HUES6 (cell line): ENCODE measurements at regions not wholly inside any gene's neighbourhood (a gene's known extent, or its start where the extent isn't known, plus 50 kb on each side); places are given as distances from the start of the nearest gene placed in this dataset.
"Not testable (repeated sequence)": the region's sequence is repeated elsewhere in the genome, so short reads cannot be mapped to it uniquely, and the experiment has no call there.

ENCODE experiments used
- H3K27ac ChIP-seq: 2 replicates; pipeline ENCODE4 v1.7.0; 2013; ENCODE audit warnings: low read depth, mild to moderate bottlenecking, low read length, inconsistent platforms
- H3K27me3 ChIP-seq: 2 replicates; pipeline ENCODE4 v1.6.1; 2013; ENCODE audit warnings: low read length; ENCODE audit not compliant: control insufficient read depth, insufficient read depth
- H3K36me3 ChIP-seq: 2 replicates; pipeline ENCODE4 v1.6.1; 2013; ENCODE audit warnings: low read length; ENCODE audit not compliant: control insufficient read depth, insufficient read depth
- H3K4me1 ChIP-seq: 2 replicates; pipeline ENCODE4 v1.6.1; 2013; ENCODE audit warnings: low read length; ENCODE audit not compliant: control insufficient read depth, insufficient read depth
- H3K4me3 ChIP-seq: 2 replicates; pipeline ENCODE4 v1.5.1; 2013; ENCODE audit warnings: low read depth, low read length
- H3K9ac ChIP-seq: one replicate; pipeline ENCODE4 v1.6.1; 2013; ENCODE audit warnings: mild to moderate bottlenecking, low read length
- H3K9me3 ChIP-seq: 2 replicates; pipeline ENCODE4 v1.6.1; 2013; ENCODE audit warnings: low read depth, low read length; ENCODE audit not compliant: control insufficient read depth, insufficient read depth

DNA sequence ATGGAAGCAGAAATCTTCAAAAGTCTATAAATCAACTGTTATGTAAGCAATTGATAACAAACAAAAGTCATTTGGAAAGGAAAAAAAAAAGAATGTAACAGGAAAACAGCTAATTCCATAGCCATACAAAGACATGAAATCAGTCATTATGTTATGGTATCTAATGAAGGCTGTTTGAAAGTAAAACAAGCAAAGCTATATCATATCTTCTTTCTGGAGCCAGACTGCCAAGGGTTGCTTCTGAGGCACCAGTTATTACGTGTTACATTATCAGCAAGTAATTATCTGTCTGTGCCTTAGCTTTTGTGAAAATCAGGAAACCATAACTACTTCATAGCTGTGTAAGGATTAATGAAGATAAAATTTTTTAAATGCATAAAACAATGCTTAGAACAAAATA, 480.2 kb downstream of the FAT4 start:
- no peaks in the 10 kb centered on the region for H3K4me1 ChIP-seq
- no peaks in the 10 kb centered on the region for H3K27me3 ChIP-seq
- no peaks in the 10 kb centered on the region for H3K9me3 ChIP-seq
- no peak overlapping the region for H3K4me3 ChIP-seq
- no peaks in the 10 kb centered on the region for H3K36me3 ChIP-seq
- no peak overlapping the region for H3K9ac ChIP-seq
- H3K27ac ChIP-seq: no peak overlapping the region

DNA sequence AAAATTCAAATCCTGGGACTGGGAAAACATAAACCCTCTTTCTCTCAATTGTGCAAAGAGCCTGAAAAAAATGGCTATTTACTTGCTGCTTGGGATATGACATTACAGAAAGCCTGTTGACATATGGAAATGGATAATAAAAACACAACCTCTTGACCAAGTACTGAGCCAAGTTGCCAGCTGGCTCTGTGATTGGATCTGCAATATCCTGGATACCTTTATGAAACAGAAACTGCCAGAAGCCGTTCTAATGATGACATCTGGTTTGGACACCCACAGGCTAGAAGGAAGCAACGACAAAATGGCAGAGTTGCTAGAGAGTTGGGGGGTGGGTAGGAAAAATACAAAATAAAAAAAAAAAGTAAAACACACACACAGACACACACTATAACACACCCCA, 481.4 kb downstream of the FAT4 start:
- Histone ChIP-seq H3K9me3 (no peaks in the 10 kb centered on the region), H3K27me3 (no peaks in the 10 kb centered on the region), H3K4me1 (no peaks in the 10 kb centered on the region), H3K36me3 (no peaks in the 10 kb centered on the region), H3K27ac (no peak overlapping the region), H3K4me3 (no peak overlapping the region), H3K9ac (no peak overlapping the region)

- H3K9ac ChIP-seq: not testable (repeated sequence)
Observed at GRCh38 chr4:125797621-125798020, 482.9 kb downstream of the FAT4 start.

DNA sequence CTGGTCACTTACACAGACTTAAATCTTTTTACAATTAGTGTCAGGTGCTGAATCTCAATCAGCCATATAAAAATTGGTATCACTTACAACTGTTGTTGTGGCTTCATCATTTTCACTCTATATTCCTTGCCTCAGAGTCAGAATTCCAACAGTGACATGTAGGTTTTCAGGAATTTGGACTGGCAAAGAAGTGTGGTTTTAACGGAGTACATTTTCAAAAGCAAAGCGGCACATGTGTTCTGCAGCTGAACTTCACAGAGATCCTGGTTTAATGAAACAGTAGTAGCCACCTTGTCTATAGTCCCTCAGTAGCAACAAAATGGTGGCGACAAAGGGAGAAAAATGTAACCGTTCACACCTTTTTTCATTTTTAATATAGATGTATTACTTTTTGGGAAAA, 486.6 kb downstream of the FAT4 start:
- H3K4me1 ChIP-seq: no peaks in the 10 kb centered on the region
- H3K27ac ChIP-seq: no peak overlapping the region
- no peaks in the 10 kb centered on the region for H3K27me3 ChIP-seq
- H3K4me3 ChIP-seq: no peak overlapping the region
- H3K36me3 ChIP-seq: no peaks in the 10 kb centered on the region
- no peak overlapping the region for H3K9ac ChIP-seq
- H3K9me3 ChIP-seq: no peaks in the 10 kb centered on the region

More at GRCh38 chr4:125797621-125798020, 482.9 kb downstream of the FAT4 start:
- not testable (repeated sequence) for H3K27ac ChIP-seq, H3K4me3 ChIP-seq, H3K27me3 ChIP-seq, H3K36me3 ChIP-seq, H3K9me3 ChIP-seq, H3K4me1 ChIP-seq

DNA sequence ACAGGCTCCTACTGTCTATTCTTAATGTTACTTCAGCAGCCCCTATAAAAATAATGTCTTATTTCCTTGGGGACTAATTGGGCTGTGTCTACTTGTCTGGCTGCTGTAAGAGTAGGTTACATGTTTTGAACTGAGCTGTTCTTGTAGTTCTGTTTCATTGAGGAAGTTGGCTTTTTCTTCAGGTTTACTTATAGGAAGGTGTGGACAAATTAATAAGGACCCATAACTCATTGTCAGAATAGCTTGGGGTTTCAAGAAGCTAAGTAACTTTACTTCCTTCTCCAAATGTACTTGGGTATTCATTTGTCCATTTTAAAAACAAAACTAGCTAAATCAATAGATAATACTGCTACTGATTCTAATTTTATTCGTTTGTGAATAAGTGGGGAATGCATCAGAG, 487.2 kb downstream of the FAT4 start:
- Histone ChIP-seq H3K27me3 (no peaks in the 10 kb centered on the region), H3K36me3 (no peaks in the 10 kb centered on the region), H3K4me3 (no peak overlapping the region), H3K4me1 (no peaks in the 10 kb centered on the region), H3K27ac (no peak overlapping the region), H3K9me3 (no peaks in the 10 kb centered on the region), H3K9ac (no peak overlapping the region)

DNA sequence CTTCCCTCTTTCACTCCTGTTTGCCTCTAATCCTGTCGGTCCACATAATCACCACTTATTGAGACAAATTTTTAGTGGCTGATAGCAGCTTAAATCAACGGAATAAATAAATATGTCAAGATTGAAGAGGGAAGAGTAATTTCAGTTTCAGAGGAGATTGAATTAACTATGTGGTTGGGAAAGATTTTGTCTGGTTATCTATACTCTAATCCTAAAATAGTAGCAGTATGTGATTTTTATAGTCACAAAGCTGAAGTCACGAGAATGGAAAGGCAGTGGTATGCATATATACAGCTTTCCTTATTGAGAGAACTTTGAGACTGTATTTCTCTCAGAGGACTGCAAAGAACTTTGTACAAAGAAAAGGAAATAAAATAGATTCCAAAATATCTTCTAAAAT, 493.3 kb downstream of the FAT4 start:
- H3K27me3 ChIP-seq: no peaks in the 10 kb centered on the region
- no peak overlapping the region for H3K4me3 ChIP-seq
- H3K27ac ChIP-seq: no peak overlapping the region
- no peaks in the 10 kb centered on the region for H3K36me3 ChIP-seq
- no peak overlapping the region for H3K9ac ChIP-seq
- H3K9me3 ChIP-seq: no peaks in the 10 kb centered on the region
- peaks cover 3% of the 10 kb centered on the region; the same call in 1 of the 2 replicates for H3K4me1 ChIP-seq

- H3K9ac ChIP-seq: no peak overlapping the region
- H3K36me3 ChIP-seq: no peaks in the 10 kb centered on the region
- H3K4me1 ChIP-seq: peaks cover 3% of the 10 kb centered on the region; the same call in 1 of the 2 replicates
- no peaks in the 10 kb centered on the region for H3K9me3 ChIP-seq
- no peaks in the 10 kb centered on the region for H3K27me3 ChIP-seq
- no peak overlapping the region for H3K4me3 ChIP-seq
- peak overlapping the region; percentile 29; the same call in 1 of the 2 replicates for H3K27ac ChIP-seq
Observed at GRCh38 chr4:125808570-125808969, 493.8 kb downstream of the FAT4 start.

DNA sequence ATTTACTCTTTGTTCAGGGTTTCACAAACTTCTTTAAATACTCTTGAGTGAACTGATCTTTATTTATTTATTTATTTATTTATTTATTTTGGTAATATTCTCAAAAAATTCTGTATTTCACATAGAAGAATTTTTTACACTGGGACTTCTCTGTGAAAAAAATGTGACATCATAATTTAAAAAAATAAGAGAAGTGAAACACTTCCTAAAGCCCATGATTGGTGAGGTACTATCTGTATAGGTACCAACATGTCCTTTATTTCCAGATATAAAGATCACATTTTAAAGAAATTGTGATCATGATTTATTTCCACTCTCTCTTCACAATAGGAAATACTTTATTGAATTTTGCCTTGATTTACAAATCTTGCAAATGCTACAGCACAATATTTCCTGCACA, 497.1 kb downstream of the FAT4 start:
- Histone ChIP-seq H3K9ac (no peak overlapping the region), H3K4me3 (no peak overlapping the region), H3K4me1 (peaks cover 3% of the 10 kb centered on the region; the same call in 1 of the 2 replicates), H3K27ac (no peak overlapping the region), H3K36me3 (no peaks in the 10 kb centered on the region), H3K27me3 (no peaks in the 10 kb centered on the region), H3K9me3 (no peaks in the 10 kb centered on the region)

- no peak overlapping the region for H3K27ac ChIP-seq
- H3K9ac ChIP-seq: no peak overlapping the region
- no peak overlapping the region for H3K4me3 ChIP-seq
- H3K9me3 ChIP-seq: no peaks in the 10 kb centered on the region
- H3K4me1 ChIP-seq: no peaks in the 10 kb centered on the region
- H3K27me3 ChIP-seq: no peaks in the 10 kb centered on the region
- H3K36me3 ChIP-seq: no peaks in the 10 kb centered on the region
Observed at GRCh38 chr4:125826801-125827695, 512.3 kb downstream of the FAT4 start.

DNA sequence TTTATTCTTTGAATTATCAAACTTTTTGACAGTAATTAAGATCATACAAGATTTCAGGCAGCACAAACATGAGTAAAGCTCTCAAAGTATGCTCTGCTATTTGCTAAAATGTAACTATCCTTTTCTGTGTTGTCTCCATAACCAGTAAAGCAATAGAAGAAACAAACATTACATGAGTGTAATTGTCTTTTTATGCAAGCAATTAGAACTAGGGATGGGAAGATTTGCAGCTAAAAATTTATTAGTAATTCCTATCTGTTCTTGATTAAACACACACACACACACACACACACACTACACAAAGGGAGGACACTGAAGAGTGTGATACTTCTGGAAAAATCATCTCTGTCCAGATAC, 512.9 kb downstream of the FAT4 start:
- no peaks in the 10 kb centered on the region for H3K4me1 ChIP-seq
- no peak overlapping the region for H3K9ac ChIP-seq
- no peak overlapping the region for H3K27ac ChIP-seq
- H3K4me3 ChIP-seq: no peak overlapping the region
- no peaks in the 10 kb centered on the region for H3K9me3 ChIP-seq
- H3K36me3 ChIP-seq: no peaks in the 10 kb centered on the region
- no peaks in the 10 kb centered on the region for H3K27me3 ChIP-seq

DNA sequence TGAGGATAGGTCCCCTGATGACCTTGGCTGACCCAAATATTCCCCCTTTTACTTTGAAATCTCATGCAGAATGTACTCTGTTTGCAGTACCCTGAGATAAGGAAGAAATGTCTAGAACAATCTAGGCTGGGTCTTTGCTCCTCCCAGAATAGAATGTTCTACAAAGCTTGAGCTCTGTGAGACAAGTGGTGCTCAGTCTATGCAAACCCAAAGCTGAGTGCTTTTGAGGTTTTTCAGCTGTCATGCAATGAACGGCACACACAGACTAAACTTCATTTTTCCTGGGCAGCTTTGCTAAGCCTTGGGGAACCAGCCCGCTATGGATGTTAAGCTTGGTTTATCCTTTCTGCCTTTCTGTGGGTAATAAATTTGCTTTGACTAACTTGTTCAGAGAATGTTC, 513.6 kb downstream of the FAT4 start:
- H3K9ac ChIP-seq: no peak overlapping the region
- H3K36me3 ChIP-seq: no peaks in the 10 kb centered on the region
- no peak overlapping the region for H3K4me3 ChIP-seq
- H3K27me3 ChIP-seq: no peaks in the 10 kb centered on the region
- H3K27ac ChIP-seq: no peak overlapping the region
- H3K9me3 ChIP-seq: no peaks in the 10 kb centered on the region
- no peaks in the 10 kb centered on the region for H3K4me1 ChIP-seq
